ENCODE measurements at regions not wholly inside any gene's neighbourhood (a gene's known extent, or its start where the extent isn't known, plus 50 kb on each side); places are given as distances from the start of the nearest gene placed in this dataset.

GRCh38 chr2:137809837-137810236 is 154.4 kb upstream of the HNMT start:
- TF ChIP-seq CTCF (IDR thresholded peaks at IDR 0.05; ENCODE audit: poor library complexity, severe bottlenecking) (no peak), POLR2AphosphoS5 (IDR thresholded peaks at IDR 0.05) (no peak), EZH2 (IDR thresholded peaks at IDR 0.05; ENCODE audit: borderline replicate concordance, insufficient read depth, low read length, poor library complexity, severe bottlenecking) (no peak), EP300 (conservative IDR thresholded peaks at IDR 0.05; ENCODE audit: poor library complexity, severe bottlenecking) (no peak), SMC3 (conservative IDR thresholded peaks at IDR 0.05; ENCODE audit: poor library complexity) (no peak), TAF1 (IDR thresholded peaks at IDR 0.05; ENCODE audit: low read depth) (no peak), REST (IDR thresholded peaks at IDR 0.05; ENCODE audit: borderline replicate concordance) (no peak), RAD21 (conservative IDR thresholded peaks at IDR 0.05) (no peak), MXI1 (conservative IDR thresholded peaks at IDR 0.05; ENCODE audit: poor library complexity, severe bottlenecking) (no peak)
